SKM-1 treated with dmso at 0.1 percent for 144 hours (cell line): ENCODE measurements at regions not wholly inside any gene's neighbourhood (a gene's known extent, or its start where the extent isn't known, plus 50 kb on each side); places are given as distances from the start of the nearest gene placed in this dataset.

Experiments used
- DNase-seq: peaks from one replicate; lab custom pipeline; 2025; ENCODE audit not compliant: unreplicated experiment; lab: John Stamatoyannopoulos, UW

DNA sequence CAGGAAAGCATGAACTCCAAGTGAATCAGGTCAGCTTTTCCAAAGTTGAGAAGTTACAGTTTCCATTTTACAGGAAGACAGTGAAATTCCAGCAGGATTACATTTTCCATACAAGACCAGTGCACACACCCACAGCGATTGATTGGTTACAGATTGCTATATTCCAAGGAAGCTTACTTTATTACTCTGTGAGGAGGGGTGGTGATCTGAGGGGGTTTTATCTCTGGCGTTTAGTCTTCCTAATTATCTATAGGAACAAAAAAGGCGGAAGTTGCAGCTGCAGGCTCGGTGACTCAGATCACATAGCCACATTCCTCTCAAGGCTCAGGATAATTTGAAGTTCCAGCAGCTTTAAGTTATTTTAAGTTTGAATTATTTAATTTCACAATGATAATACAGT is 450.4 kb upstream of the NMUR2 start:
- DNase-seq: no peak

GRCh38 chr5:152861231-152861630 is 456.2 kb upstream of the NMUR2 start:
- no peak for DNase-seq

DNA sequence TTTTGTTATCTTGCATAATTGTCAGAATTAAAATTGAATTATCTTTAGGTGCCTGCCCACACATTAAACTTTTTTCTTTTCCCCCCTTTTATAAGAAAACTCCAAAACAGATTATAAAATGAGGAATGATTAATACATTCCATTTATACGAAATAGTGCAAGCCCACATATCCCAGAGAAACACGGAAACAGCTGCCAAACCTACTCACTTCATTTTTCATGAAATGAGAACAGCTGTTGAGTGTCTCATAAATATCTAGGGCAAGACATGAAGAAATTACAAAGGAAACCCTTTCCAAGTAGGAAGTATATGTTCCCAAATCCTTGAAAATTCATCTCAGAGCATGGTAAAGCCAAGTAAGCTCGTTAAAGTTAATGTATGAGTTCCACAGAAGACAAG is 459.4 kb upstream of the NMUR2 start:
- no peak for DNase-seq

DNA sequence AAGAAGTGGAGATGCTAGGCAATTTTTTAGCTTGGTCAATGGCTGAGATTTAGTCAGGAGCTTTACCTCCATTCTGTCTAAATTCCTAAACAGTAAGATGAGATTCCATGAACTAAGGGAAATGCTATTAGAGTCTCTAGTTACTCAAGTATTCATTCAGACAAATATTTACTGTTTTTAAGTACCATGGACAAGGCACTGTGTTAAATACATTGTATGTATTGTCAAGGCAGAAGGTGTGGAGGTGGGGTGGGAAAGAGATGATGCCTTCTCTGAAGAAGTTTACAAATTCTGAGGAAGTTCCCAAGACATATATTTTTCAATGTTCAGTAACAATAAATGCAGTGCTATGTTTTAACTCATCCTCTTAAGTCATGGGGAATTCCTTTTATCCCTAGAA is 459.9 kb upstream of the NMUR2 start:
- DNase-seq: no peak

DNA sequence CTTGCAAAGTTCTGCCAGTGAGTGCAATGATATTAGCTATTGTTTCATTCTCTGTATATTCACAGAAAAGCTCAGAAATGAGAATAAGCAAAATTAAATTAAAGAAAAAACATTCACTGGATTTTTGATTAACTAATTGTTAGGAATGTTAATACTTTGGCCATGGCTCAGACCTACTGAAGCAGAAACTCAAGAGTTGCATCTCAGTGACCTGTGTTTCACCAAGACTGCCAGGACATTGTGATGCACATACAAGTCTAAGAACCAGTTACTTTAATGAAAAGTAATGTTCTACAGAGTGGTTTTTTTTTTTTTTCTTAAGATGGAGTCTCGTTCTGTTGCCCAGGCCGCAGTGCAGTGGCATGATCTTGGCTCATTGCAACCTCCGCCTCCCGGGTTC is 464.9 kb upstream of the NMUR2 start:
- DNase-seq: no peak

DNA sequence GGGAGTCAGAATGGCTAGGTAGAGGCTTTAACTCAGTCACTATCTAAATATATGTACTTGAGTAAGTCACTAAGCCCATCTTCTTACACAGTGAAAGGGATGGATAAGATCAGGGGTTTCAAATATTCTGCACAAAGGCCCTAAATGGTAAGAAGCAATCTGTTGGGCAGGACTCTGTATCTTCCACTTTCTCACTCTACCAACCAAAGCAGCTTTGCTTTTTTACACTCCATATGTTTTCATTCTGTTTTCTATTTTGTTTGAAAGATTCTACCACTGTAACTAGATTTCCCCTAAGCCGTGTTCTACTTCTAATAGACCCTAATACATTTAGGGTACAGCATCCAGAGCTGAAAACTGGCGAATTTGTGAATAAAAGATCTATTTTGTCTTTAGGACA is 477.5 kb upstream of the NMUR2 start:
- DNase-seq: no peak

- no peak for DNase-seq
Measured at GRCh38 chr5:152883066-152883775, 478.1 kb upstream of the NMUR2 start.

GRCh38 chr5:152884006-152884405 is 478.9 kb upstream of the NMUR2 start:
- no peak for DNase-seq

GRCh38 chr5:152900332-152900731 is 495.3 kb upstream of the NMUR2 start:
- DNase-seq: no peak

DNA sequence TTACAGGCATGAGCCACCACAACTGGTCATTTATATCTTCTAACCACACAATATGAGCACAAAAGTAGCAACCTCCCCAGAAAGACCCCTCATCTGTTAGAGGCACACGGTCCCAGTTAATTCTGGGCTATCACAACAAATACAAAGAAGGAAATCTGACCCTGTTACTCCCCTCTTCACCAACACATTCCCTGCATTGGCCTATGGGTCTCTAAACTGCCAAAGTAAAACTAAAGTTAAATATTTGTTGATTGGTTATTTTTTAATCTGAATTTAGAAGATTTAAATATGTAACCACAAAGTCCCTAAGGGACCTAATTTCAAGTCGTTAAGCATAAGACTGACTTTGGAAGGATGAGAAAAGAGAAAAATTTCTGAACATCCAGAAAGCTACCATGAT is 496.7 kb upstream of the NMUR2 start:
- DNase-seq: no peak

DNA sequence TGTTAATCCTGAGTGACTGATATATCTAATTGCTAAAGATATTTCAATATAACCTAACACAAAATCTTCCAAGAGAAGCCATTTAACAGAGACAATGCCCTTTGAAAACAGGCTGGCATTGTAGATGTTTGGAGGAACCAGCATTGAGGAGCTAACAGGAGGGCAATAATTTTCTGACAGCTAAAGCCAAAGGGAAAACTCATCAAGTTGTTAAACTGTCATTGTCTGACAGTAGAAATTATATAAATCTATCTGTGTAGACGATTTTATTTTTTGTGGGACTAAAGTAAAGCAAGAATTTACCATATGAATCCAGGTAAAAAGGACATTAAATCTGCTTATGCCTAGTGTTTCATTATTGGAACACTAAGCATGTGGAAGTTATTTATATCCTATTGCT is 500.2 kb upstream of the NMUR2 start:
- DNase-seq: no peak

- DNase-seq: no peak
Measured at GRCh38 chr5:152907488-152908245, 502.6 kb upstream of the NMUR2 start.

DNA sequence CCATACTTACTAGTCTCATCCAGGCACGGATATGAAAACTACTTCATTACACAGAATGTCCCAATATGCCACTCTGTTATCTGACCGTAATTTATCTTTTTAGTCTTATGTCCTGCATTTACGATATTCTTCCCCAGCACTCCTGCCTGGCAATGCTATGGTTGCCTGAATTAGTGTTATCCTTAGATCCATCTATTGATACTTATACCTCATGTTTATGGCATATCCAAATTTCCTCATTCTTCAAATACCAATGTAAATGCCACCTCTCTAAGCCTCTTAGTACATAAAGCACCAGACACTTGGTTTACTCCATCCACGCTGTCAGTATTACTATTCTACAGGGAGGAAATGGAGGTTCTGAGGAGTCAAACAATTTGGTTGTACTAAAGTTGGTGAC is 507.8 kb upstream of the NMUR2 start:
- no peak for DNase-seq

DNA sequence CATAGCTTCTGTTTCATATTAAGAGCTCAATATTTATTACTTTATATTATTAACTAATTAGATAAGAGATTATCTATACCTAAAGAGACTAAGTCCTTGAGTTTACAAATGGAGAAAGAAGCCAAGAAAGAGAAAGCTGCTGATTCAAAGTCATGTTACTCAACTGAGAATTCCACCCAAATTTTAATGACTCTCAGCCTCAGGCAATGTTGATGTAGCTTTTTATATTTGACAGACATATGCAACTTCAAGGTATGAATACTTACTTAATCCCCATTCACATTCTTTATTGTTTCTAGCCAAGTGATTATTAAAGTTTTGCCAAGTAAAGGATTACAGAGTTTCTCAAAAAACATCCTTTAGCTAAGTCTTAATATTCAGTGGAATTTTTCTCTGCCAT is 527.5 kb upstream of the NMUR2 start:
- no peak for DNase-seq

- DNase-seq: no peak
Measured at GRCh38 chr5:152933056-152933455, 528.0 kb upstream of the NMUR2 start.

GRCh38 chr5:152938630-152939029 is 533.6 kb upstream of the NMUR2 start:
- no peak for DNase-seq

- DNase-seq: no peak
Measured at GRCh38 chr5:152942633-152943336, 537.7 kb upstream of the NMUR2 start.

DNA sequence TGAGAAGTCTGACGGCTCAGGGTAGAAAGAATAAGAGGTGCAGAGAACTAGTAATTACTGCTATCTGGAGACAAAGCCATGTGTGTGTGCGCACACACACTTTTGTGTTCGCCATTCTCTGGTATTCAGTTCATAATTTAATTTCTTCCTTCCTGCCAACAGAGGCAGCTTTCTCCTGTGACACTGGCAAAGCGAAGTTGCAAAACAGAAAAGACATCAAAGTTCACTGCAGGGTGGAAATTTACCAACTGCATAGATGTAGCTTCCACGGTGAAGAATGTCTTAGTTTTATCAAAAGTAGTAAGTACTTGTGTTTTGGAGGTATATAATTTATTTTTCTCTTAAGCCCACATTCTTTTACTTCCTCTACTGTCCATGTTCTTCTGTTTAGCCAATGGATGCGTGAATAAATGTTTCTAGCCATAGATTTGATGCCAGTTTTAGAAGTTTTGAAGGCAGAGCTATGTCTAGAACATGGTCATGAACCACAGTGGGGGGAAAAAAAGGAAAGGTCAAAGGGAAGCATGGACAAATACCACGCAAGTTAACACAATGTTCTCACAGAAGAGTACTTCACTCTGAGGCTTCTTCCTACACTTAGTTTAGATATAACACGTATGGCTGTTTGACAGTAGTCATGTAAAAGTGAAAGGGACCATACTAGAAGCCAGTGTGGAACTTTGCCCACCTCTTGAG is 536.5 kb upstream of the GRIA1 start:
- no peak for DNase-seq

DNA sequence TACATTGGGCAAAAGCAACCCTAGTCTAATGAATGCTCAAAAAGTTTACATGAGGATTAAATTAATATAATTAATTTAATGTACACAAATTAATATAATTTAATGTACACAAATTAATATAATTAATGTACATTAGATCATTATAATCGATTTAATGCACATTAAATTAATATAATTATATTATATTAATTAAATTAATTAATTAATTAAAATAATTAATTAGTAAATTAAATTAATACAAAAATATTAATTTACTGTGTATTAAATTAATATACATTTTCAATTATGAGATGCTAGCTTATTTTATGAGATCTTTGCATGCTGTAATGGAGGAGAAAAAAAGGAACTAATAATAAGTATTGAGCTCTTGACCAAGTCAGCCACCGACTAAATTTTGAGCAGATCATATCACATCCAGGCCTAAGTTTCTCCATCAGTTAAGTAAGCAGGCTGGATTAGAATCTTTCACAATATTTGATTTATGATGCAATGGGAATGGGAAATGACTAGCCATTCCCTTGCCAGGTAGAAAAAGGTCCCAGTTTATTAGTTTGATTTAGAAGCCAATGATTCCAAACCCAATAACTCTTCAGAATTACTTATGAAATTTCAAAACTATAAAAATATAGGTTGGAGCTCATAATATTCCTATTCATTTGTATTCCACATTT is 533.4 kb upstream of the GRIA1 start:
- DNase-seq: no peak

DNA sequence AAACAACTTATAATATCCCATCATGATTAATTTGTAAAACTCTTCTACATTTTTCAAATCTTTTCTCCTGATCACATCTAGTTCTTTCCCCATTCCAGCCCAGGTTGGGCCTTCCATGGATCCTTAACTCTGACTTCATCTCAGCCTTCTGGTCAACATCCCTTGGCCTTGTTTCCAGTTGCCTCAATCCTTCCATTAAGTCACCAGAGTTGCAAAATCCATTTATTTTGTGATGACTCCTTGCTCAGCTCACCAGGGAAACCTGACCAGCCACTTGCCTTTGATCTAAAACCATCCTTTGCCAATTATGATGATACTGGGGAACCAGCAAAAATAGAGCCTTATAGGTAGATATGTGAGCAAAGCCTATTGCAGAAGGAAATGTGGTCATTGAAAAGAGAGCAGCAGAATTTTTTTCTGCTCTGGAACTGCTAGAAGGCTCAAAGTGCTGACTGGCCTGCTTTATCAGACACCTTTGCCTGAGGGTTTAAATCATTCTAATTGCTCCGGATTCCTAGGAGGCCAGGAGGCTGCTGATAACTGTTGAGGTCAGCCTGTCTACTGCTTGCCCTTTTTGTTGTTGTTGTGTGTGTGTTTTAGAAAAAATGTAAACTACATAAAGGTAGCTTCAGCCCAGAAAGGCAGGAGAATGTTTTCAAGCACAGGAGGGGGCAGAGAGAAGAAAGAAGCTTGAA is 512.2 kb upstream of the GRIA1 start:
- no peak for DNase-seq
